Mesenchymal stem cell (in vitro differentiated cells and primary cell): ENCODE measurements at regions not wholly inside any gene's neighbourhood (a gene's known extent, or its start where the extent isn't known, plus 50 kb on each side); places are given as distances from the start of the nearest gene placed in this dataset.
A peak's percentile ranks its signal among the peaks of the same experiment; 100 is the strongest.

Source experiments
- DNase-seq: peaks from one replicate; pipeline ENCODE4 v3.0.0-alpha.2; 2013
- H2AFZ ChIP-seq: one replicate; pipeline ENCODE4 v1.6.1; 2013; ENCODE audit warnings: low read depth, mild to moderate bottlenecking, control low read depth, inconsistent platforms, low read length, moderate library complexity
- H2AK5ac ChIP-seq: 2 replicates; pipeline ENCODE4 v1.6.1; 2013; ENCODE audit warnings: low read length, moderate library complexity, mild to moderate bottlenecking, inconsistent platforms; ENCODE audit not compliant: severe bottlenecking
- H2BK120ac ChIP-seq: one replicate; pipeline ENCODE4 v1.6.1; 2013; ENCODE audit warnings: low read depth, mild to moderate bottlenecking, inconsistent platforms, low read length, moderate library complexity
- H2BK12ac ChIP-seq, 2 experiments: one replicate each; pipeline ENCODE4 v1.6.1; 2013; ENCODE audit warnings: inconsistent platforms in 2 of 2, low read length in 2 of 2, mild to moderate bottlenecking in 2 of 2, moderate library complexity in 2 of 2, control low read depth in 1 of 2
- H2BK15ac ChIP-seq: one replicate; pipeline ENCODE4 v1.6.1; 2013; ENCODE audit warnings: mild to moderate bottlenecking, low read depth, inconsistent platforms; ENCODE audit not compliant: poor library complexity, severe bottlenecking
- H2BK5ac ChIP-seq: 2 replicates; pipeline ENCODE4 v1.6.1; 2013; ENCODE audit warnings: low read depth, mild to moderate bottlenecking, low read length, control low read depth, inconsistent platforms; ENCODE audit not compliant: poor library complexity, severe bottlenecking
- H3K14ac ChIP-seq, 2 experiments: one replicate each; pipeline ENCODE4 v1.6.1; 2013; ENCODE audit warnings: inconsistent platforms in 2 of 2, low read length in 2 of 2, control low read depth in 1 of 2, mild to moderate bottlenecking in 1 of 2, moderate library complexity in 1 of 2
- H3K18ac ChIP-seq, 2 experiments: one replicate each; pipeline ENCODE4 v1.6.1; 2013; ENCODE audit warnings: inconsistent platforms in 2 of 2, low read length in 2 of 2, control low read depth in 1 of 2, low read depth in 1 of 2, mild to moderate bottlenecking in 1 of 2
- H3K23ac ChIP-seq, 2 experiments: one replicate each; pipeline ENCODE4 v1.6.1; 2013; ENCODE audit warnings: inconsistent platforms in 2 of 2, low read length in 2 of 2, mild to moderate bottlenecking in 2 of 2, moderate library complexity in 2 of 2, control low read depth in 1 of 2
- H3K27ac ChIP-seq: 2 replicates; pipeline ENCODE4 v1.5.1; 2013; ENCODE audit warnings: mild to moderate bottlenecking, moderate library complexity, low read length, control low read depth, inconsistent platforms; ENCODE audit not compliant: poor library complexity, severe bottlenecking
- H3K27me3 ChIP-seq, 2 experiments: 2 replicates each; pipeline versions ENCODE4 v1.6.1 to v1.7.0; 2013; ENCODE audit warnings: low read length in 2 of 2, mild to moderate bottlenecking in 2 of 2, moderate library complexity in 2 of 2, control low read depth in 1 of 2, inconsistent platforms in 1 of 2; ENCODE audit not compliant: control insufficient read depth in 1 of 2, insufficient read depth in 1 of 2
- H3K36me3 ChIP-seq, 2 experiments: 2 replicates each; pipeline versions ENCODE4 v1.6.1 to v1.7.0; 2013; ENCODE audit warnings: low read length in 2 of 2, control low read depth in 1 of 2, inconsistent platforms in 1 of 2, low read depth in 1 of 2, mild to moderate bottlenecking in 1 of 2; ENCODE audit not compliant: insufficient read depth in 2 of 2, control insufficient read depth in 1 of 2
- H3K4ac ChIP-seq, 2 experiments: one replicate each; pipeline ENCODE4 v1.6.1; 2013; ENCODE audit warnings: inconsistent platforms in 2 of 2, low read length in 2 of 2, mild to moderate bottlenecking in 2 of 2, moderate library complexity in 2 of 2, control low read depth in 1 of 2, low read depth in 1 of 2
- H3K4me1 ChIP-seq: 2 replicates; pipeline ENCODE4 v1.6.1; 2013; ENCODE audit warnings: low read depth, low read length, control low read depth; ENCODE audit not compliant: control insufficient read depth, insufficient read depth
- H3K4me2 ChIP-seq: 2 replicates; pipeline ENCODE4 v1.6.1; 2013; ENCODE audit warnings: low read length, mild to moderate bottlenecking, inconsistent platforms; ENCODE audit not compliant: poor library complexity, severe bottlenecking
- H3K4me3 ChIP-seq, 2 experiments: 2 replicates each; pipeline versions ENCODE4 v1.5.1 to v1.7.0; 2013; ENCODE audit warnings: low read length in 2 of 2, mild to moderate bottlenecking in 2 of 2, control low read depth in 1 of 2, low read depth in 1 of 2; ENCODE audit not compliant: insufficient read depth in 1 of 2
- H3K79me1 ChIP-seq: replicated peaks from 2 replicates; pipeline ENCODE4 v1.6.1; 2013; ENCODE audit warnings: mild to moderate bottlenecking, control low read depth, low read length, inconsistent platforms; ENCODE audit not compliant: poor library complexity, severe bottlenecking
- H3K9ac ChIP-seq: 2 replicates; pipeline ENCODE4 v1.7.0; 2013; ENCODE audit warnings: mild to moderate bottlenecking, low read length, moderate library complexity
- H3K9me3 ChIP-seq: 2 replicates; pipeline ENCODE4 v1.7.0; 2013; ENCODE audit warnings: mild to moderate bottlenecking, low read length; ENCODE audit not compliant: control insufficient read depth
- H4K8ac ChIP-seq: one replicate; pipeline ENCODE4 v1.6.1; 2013; ENCODE audit warnings: inconsistent platforms, mild to moderate bottlenecking, low read length, moderate library complexity
- H4K91ac ChIP-seq: one replicate; pipeline ENCODE4 v1.6.1; 2013; ENCODE audit warnings: mild to moderate bottlenecking, low read length, inconsistent platforms
- WGBS: methylation state at CpG from one replicate; pipeline ENCODE4 v1.1.7; 2013; ENCODE audit warnings: mixed read lengths; 5-methylcytosine and 5-hydroxymethylcytosine counted together

DNA sequence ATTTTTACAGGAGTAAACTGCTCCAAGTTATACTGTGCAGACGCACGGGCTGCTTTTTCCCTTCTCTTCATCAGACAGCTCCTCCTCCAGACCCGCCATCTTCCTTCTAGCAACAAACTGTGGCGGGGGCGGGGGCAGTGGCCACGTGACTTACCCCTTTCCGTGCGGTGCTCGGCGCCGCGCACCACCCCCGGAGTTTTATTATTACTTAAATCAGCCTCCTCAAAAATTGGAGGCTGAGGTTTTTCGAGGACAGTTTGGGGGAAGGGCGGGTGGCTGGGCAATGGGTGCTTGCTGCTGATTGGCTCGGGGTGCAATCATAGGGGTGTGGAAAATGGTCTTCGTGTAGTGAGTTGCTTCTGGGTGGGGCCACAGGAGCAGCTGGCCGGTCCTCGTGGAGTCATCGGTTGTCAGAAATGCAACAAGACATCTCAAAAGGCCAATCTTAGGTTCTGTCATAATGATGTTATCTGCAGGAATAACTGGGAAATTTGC, 77.1 kb upstream of the MFGE8 start:
- 90% methylated on average over 13 of the region's 20 CpGs for WGBS
- no peak overlapping the region for H3K14ac ChIP-seq
- no peaks in the 10 kb centered on the region for H3K27me3 ChIP-seq
- H3K9ac ChIP-seq, result no peak overlapping the region
- H3K4ac ChIP-seq, result peak overlapping the region in 1 of 2 experiments; percentile 37
- H2AK5ac ChIP-seq, result peak overlapping the region; percentile 13
- peak overlapping the region; percentile 1 to 63 for H2BK12ac ChIP-seq
- no peaks in the 10 kb centered on the region for H3K36me3 ChIP-seq
- H4K8ac ChIP-seq, result no peak overlapping the region
- H3K9me3 ChIP-seq, result no peaks in the 10 kb centered on the region
- no peak overlapping the region for H4K91ac ChIP-seq
- H2BK15ac ChIP-seq, result no peak overlapping the region
- no peak for DNase-seq
- no peak overlapping the region for H2BK120ac ChIP-seq
- no peak overlapping the region for H3K4me3 ChIP-seq
- H3K27ac ChIP-seq, result peak overlapping the region; percentile 71
- H3K4me2 ChIP-seq, result no peak overlapping the region
- peak overlapping the region; percentile 51 for H2BK5ac ChIP-seq
- peak overlapping the region; percentile 48 to 70 for H3K18ac ChIP-seq
- H2AFZ ChIP-seq, result no peak overlapping the region
- peaks cover 19% of the 10 kb centered on the region for H3K4me1 ChIP-seq
- H3K79me1 ChIP-seq, result no peaks in the 10 kb centered on the region
- H3K23ac ChIP-seq, result no peak overlapping the region

DNA sequence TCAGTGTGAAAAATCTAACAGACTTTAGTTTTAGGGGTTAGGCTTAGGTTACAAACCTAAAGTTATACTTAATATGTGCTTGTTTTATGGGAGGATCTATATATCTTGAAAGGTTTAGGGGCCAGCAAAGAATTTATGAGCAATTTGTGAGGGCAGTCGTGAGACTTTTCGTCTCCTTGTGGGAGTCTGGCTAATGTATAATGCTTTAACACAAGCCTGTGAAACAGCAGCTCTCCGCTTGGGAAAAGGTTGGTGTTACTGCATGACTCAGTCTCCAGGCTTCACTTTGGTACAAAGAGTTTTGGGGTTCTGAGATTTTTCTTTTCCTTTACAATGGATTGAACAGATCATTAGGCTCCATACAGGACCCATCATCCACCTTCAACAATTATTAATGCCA, 79.0 kb upstream of the MFGE8 start:
- Histone ChIP-seq H3K9me3 (no peaks in the 10 kb centered on the region), H4K8ac (no peak overlapping the region), H2BK12ac (no peak overlapping the region), H3K36me3 (no peaks in the 10 kb centered on the region), H2BK5ac (no peak overlapping the region), H2AK5ac (no peak overlapping the region), H3K9ac (no peak overlapping the region), H3K4me1 (peaks cover 13% of the 10 kb centered on the region), H3K4ac (no peak overlapping the region), H3K27ac (no peak overlapping the region), H3K79me1 (no peaks in the 10 kb centered on the region), H4K91ac (no peak overlapping the region), H3K27me3 (no peaks in the 10 kb centered on the region), H3K4me3 (no peak overlapping the region), H3K18ac (no peak overlapping the region), H3K4me2 (no peak overlapping the region), H2AFZ (no peak overlapping the region), H3K23ac (no peak overlapping the region), H2BK120ac (no peak overlapping the region), H3K14ac (no peak overlapping the region), H2BK15ac (no peak overlapping the region)
- peak; percentile 58 for DNase-seq
- WGBS, result 10% methylated on average over 2 of the region's 3 CpGs

DNA sequence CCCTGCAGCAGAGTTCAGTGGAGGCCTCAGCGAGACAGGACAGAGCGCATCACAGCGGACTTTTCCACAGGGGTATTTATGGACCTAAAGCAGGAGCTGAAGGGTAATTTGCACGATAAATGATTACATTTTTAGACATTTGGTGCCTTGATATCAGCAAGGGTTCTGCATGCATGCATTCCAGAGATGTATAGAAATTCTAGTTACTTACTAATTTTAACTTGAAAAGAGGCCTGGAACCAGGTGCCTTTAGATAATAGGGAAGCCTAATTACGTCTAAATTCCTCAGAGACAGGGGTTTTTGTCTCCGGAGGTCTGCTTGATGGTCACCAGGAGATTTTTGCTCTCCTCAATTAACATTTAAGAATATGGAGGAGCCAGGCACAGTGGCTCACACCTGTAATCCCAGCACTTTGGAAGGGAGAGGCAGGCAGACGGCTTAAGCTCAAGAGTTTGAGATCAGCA, 79.8 kb upstream of the MFGE8 start:
- H3K27ac ChIP-seq, result no peak overlapping the region
- H2BK5ac ChIP-seq, result no peak overlapping the region
- no peaks in the 10 kb centered on the region for H3K9me3 ChIP-seq
- no peak for DNase-seq
- H2BK120ac ChIP-seq, result no peak overlapping the region
- no peak overlapping the region for H4K91ac ChIP-seq
- H3K36me3 ChIP-seq, result no peaks in the 10 kb centered on the region
- peaks cover 9% of the 10 kb centered on the region for H3K4me1 ChIP-seq
- no peak overlapping the region for H3K9ac ChIP-seq
- H3K18ac ChIP-seq, result no peak overlapping the region
- no peak overlapping the region for H3K23ac ChIP-seq
- H3K4ac ChIP-seq, result no peak overlapping the region
- H2AFZ ChIP-seq, result no peak overlapping the region
- 84% methylated on average over 7 of the region's 7 CpGs for WGBS
- H3K4me3 ChIP-seq, result no peak overlapping the region
- H3K14ac ChIP-seq, result no peak overlapping the region
- peaks cover 0 to 3% of the 10 kb centered on the region in 2 experiments for H3K27me3 ChIP-seq
- no peak overlapping the region for H4K8ac ChIP-seq
- no peak overlapping the region for H2BK12ac ChIP-seq
- H3K4me2 ChIP-seq, result no peak overlapping the region
- no peak overlapping the region for H2BK15ac ChIP-seq
- H2AK5ac ChIP-seq, result no peak overlapping the region
- H3K79me1 ChIP-seq, result no peaks in the 10 kb centered on the region

DNA sequence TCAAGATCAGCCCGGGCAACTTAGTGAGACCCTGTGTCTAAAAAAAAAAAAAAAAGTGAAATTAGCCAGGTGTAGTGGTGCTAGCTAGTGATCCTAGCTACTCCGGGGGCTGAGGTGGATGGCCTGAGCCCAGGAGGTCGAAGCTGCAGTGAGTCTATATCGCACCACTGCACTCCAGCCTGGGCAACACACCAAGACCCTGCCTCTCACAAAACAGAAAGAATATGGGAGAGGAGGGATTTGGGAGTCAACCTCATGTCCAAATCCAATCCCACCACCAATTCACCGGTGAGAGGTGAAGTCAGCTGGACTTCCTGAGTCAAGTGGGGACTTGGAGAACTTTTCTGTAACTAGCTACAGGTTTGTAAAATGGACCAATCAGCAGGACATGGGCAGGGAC, 80.5 kb upstream of the MFGE8 start:
- Histone ChIP-seq H3K4me1 (peaks cover 7% of the 10 kb centered on the region), H3K36me3 (no peaks in the 10 kb centered on the region), H2BK12ac (no peak overlapping the region), H3K18ac (no peak overlapping the region), H2BK15ac (no peak overlapping the region), H3K4me3 (no peak overlapping the region), H2AFZ (no peak overlapping the region), H3K23ac (no peak overlapping the region), H2BK120ac (no peak overlapping the region), H2BK5ac (no peak overlapping the region), H3K4me2 (no peak overlapping the region), H3K14ac (no peak overlapping the region), H3K27me3 (peaks cover 0 to 3% of the 10 kb centered on the region in 2 experiments), H4K8ac (peak overlapping the region; percentile 23), H3K27ac (no peak overlapping the region), H3K4ac (no peak overlapping the region), H4K91ac (no peak overlapping the region), H3K9me3 (no peaks in the 10 kb centered on the region), H3K9ac (no peak overlapping the region), H3K79me1 (no peaks in the 10 kb centered on the region), H2AK5ac (no peak overlapping the region)
- DNase-seq, result no peak
- WGBS, result 92% methylated on average over 1 of the region's 5 CpGs
